ENCODE measurements at regions not wholly inside any gene's neighbourhood (a gene's known extent, or its start where the extent isn't known, plus 50 kb on each side); places are given as distances from the start of the nearest gene placed in this dataset.

GRCh38 chr16:85511938-85512807 lies 100.9 kb upstream of the GSE1 start:
- intact Hi-C loops (cut with DNase I), result no loop called here
- DNase-seq, result no peak
- no peaks in the 10 kb centered on the region for H3K27me3 ChIP-seq
- no peaks in the 10 kb centered on the region for H3K36me3 ChIP-seq (replicated peaks in 1 of 2)
- no peak overlapping the region for H3K27ac ChIP-seq
- no peaks in the 10 kb centered on the region for H3K9me3 ChIP-seq (replicated peaks in 1 of 3)
- no peak for TF ChIP-seq CTCF (IDR thresholded peaks at IDR 0.05)
- TF ChIP-seq POLR2A (IDR thresholded peaks at IDR 0.05), result no peak
- H3K4me1 ChIP-seq (replicated peaks in 1 of 2), result peaks cover 15 to 25% of the 10 kb centered on the region in 2 donors
- no peak overlapping the region for H3K4me3 ChIP-seq
- WGBS, 4 donors, result 86 to 91% (median 89%) methylated on average over 20 to 24 of the region's 24 CpGs

GRCh38 chr16:85512808-85513115 lies 100.4 kb upstream of the GSE1 start:
- Histone ChIP-seq H3K36me3 (replicated peaks in 1 of 2) (no peaks in the 10 kb centered on the region), H3K27ac (no peak overlapping the region), H3K27me3 (no peaks in the 10 kb centered on the region), H3K4me1 (replicated peaks in 1 of 2) (peaks cover 15 to 25% of the 10 kb centered on the region in 2 donors), H3K9me3 (replicated peaks in 1 of 3) (no peaks in the 10 kb centered on the region), H3K4me3 (no peak overlapping the region)
- no peak for DNase-seq
- intact Hi-C loops (cut with DNase I), result no loop called here
- TF ChIP-seq CTCF (IDR thresholded peaks at IDR 0.05), result no peak
- no peak for TF ChIP-seq POLR2A (IDR thresholded peaks at IDR 0.05)
- WGBS, 4 donors, result 85 to 90% (median 87%) methylated on average over 7 of the region's 7 CpGs

- no peak overlapping the region for H3K27ac ChIP-seq
- TF ChIP-seq POLR2A (IDR thresholded peaks at IDR 0.05) (no peak), CTCF (IDR thresholded peaks at IDR 0.05) (no peak)
- H3K4me1 ChIP-seq (replicated peaks in 1 of 2), result peaks cover 15 to 25% of the 10 kb centered on the region in 2 donors
- DNase-seq, result no peak
- intact Hi-C loops (cut with DNase I), result no loop called here
- H3K36me3 ChIP-seq (replicated peaks in 1 of 2), result no peaks in the 10 kb centered on the region
- no peaks in the 10 kb centered on the region for H3K27me3 ChIP-seq
- no peaks in the 10 kb centered on the region for H3K9me3 ChIP-seq (replicated peaks in 1 of 3)
- WGBS, 4 donors, result 85 to 93% (median 89%) methylated on average over 8 to 9 of the region's 9 CpGs
- H3K4me3 ChIP-seq, result no peak overlapping the region
Measured at GRCh38 chr16:85513180-85513579, 99.9 kb upstream of the GSE1 start.

- peak overlapping the region in 2 of 5 donors; percentile 39 to 69 for H3K27ac ChIP-seq
- DNase-seq, result no peak
- H3K9me3 ChIP-seq (replicated peaks in 1 of 3), result no peaks in the 10 kb centered on the region
- TF ChIP-seq POLR2A (IDR thresholded peaks at IDR 0.05) (no peak), CTCF (IDR thresholded peaks at IDR 0.05) (no peak)
- H3K36me3 ChIP-seq (replicated peaks in 1 of 2), result no peaks in the 10 kb centered on the region
- WGBS, 4 donors, result 74 to 91% (median 82%) methylated on average over 2 to 10 of the region's 10 CpGs
- peaks cover 15 to 25% of the 10 kb centered on the region in 2 donors for H3K4me1 ChIP-seq (replicated peaks in 1 of 2)
- no peaks in the 10 kb centered on the region for H3K27me3 ChIP-seq
- intact Hi-C loops (cut with DNase I), result no loop called here
- no peak overlapping the region for H3K4me3 ChIP-seq
Measured at GRCh38 chr16:85513649-85514048, 99.5 kb upstream of the GSE1 start.
